ENCODE measurements at regions not wholly inside any gene's neighbourhood (a gene's known extent, or its start where the extent isn't known, plus 50 kb on each side); places are given as distances from the start of the nearest gene placed in this dataset.

GRCh38 chr12:39240587-39240986 is 202.3 kb downstream of the KIF21A start:
- no peak overlapping the region for H3K27ac ChIP-seq
- H3K9me3 ChIP-seq = no peaks in the 10 kb centered on the region
- H3K27me3 ChIP-seq = no peaks in the 10 kb centered on the region
- TF ChIP-seq CTCF (IDR thresholded peaks at IDR 0.05) (no peak), EP300 (IDR thresholded peaks at IDR 0.05) (no peak), POLR2AphosphoS5 (IDR thresholded peaks at IDR 0.05) (no peak), POLR2A (IDR thresholded peaks at IDR 0.05) (no peak)
- ATAC-seq (ENCODE audit: low FRiP score in 2 of 2) (no peak), DNase-seq (no peak)
- 23 to 44% methylated on average over 1 of the region's 1 CpG for WGBS, 2 donors
- no peaks in the 10 kb centered on the region for H3K36me3 ChIP-seq
- no peak overlapping the region for H3K4me3 ChIP-seq
- H3K4me1 ChIP-seq = peaks cover 0 to 6% (median 2%) of the 10 kb centered on the region in 4 donors

GRCh38 chr12:39239490-39240486 is 203.1 kb downstream of the KIF21A start:
- WGBS, 2 donors = 45 to 58% methylated on average over 5 of the region's 5 CpGs
- DNase-seq = no peak

GRCh38 chr12:39237004-39237403 is 205.9 kb downstream of the KIF21A start:
- TF ChIP-seq CTCF (IDR thresholded peaks at IDR 0.05) = no peak
- no peak for TF ChIP-seq POLR2A (IDR thresholded peaks at IDR 0.05)
- TF ChIP-seq POLR2AphosphoS5 (IDR thresholded peaks at IDR 0.05) = no peak
- no peak for TF ChIP-seq EP300 (IDR thresholded peaks at IDR 0.05)
- no peak for ATAC-seq (ENCODE audit: low FRiP score in 2 of 2)
- H3K4me3 ChIP-seq = no peak overlapping the region
- H3K36me3 ChIP-seq = no peaks in the 10 kb centered on the region
- H3K4me1 ChIP-seq = peaks cover 0 to 6% (median 2%) of the 10 kb centered on the region in 4 donors
- H3K27ac ChIP-seq = no peak overlapping the region
- 62 to 67% methylated on average over 2 of the region's 2 CpGs for WGBS, 2 donors
- no peak for DNase-seq
- no peaks in the 10 kb centered on the region for H3K9me3 ChIP-seq
- no peaks in the 10 kb centered on the region for H3K27me3 ChIP-seq

More at GRCh38 chr12:39239490-39240486, 203.1 kb downstream of the KIF21A start:
- TF ChIP-seq EP300 (IDR thresholded peaks at IDR 0.05) (no peak), POLR2A (IDR thresholded peaks at IDR 0.05) (no peak), POLR2AphosphoS5 (IDR thresholded peaks at IDR 0.05) (no peak), CTCF (IDR thresholded peaks at IDR 0.05) (no peak)
- no peak for ATAC-seq (ENCODE audit: low FRiP score in 2 of 2)
- H3K27me3 ChIP-seq = no peaks in the 10 kb centered on the region
- H3K27ac ChIP-seq = no peak overlapping the region
- H3K4me3 ChIP-seq = no peak overlapping the region
- peaks cover 0 to 6% (median 2%) of the 10 kb centered on the region in 4 donors for H3K4me1 ChIP-seq
- H3K9me3 ChIP-seq = no peaks in the 10 kb centered on the region
- no peaks in the 10 kb centered on the region for H3K36me3 ChIP-seq

GRCh38 chr12:39235990-39236767 is 206.7 kb downstream of the KIF21A start:
- DNase-seq = no peak
- no peaks in the 10 kb centered on the region for H3K36me3 ChIP-seq

More at GRCh38 chr12:39235990-39236767, 206.7 kb downstream of the KIF21A start:
- WGBS, 2 donors = 89% methylated on average over 4 of the region's 4 CpGs
- H3K4me3 ChIP-seq = no peak overlapping the region
- H3K9me3 ChIP-seq = no peaks in the 10 kb centered on the region
- TF ChIP-seq CTCF (IDR thresholded peaks at IDR 0.05) (no peak), EP300 (IDR thresholded peaks at IDR 0.05) (no peak), POLR2AphosphoS5 (IDR thresholded peaks at IDR 0.05) (no peak), POLR2A (IDR thresholded peaks at IDR 0.05) (no peak)
- H3K27me3 ChIP-seq = no peaks in the 10 kb centered on the region
- no peak for ATAC-seq (ENCODE audit: low FRiP score in 2 of 2)
- peaks cover 0 to 6% (median 2%) of the 10 kb centered on the region in 4 donors for H3K4me1 ChIP-seq
- no peak overlapping the region for H3K27ac ChIP-seq
